ACC112 (cell line): ENCODE measurements at regions not wholly inside any gene's neighbourhood (a gene's known extent, or its start where the extent isn't known, plus 50 kb on each side); places are given as distances from the start of the nearest gene placed in this dataset.
A peak's percentile ranks its signal among the peaks of the same experiment; 100 is the strongest.
"Not testable (repeated sequence)": the region's sequence is repeated elsewhere in the genome, so short reads cannot be mapped to it uniquely, and the experiment has no call there.

ENCODE experiments used
- H2AFZ ChIP-seq: fragments of 200-600 bp; sonication (generic); one replicate; pipeline ENCODE4 v1.6.0; 2017; ENCODE audit warnings: antibody characterized with exemption, low read length; ENCODE audit not compliant: unreplicated experiment
- H3K27ac ChIP-seq: fragments of 200-600 bp; sonication (generic); 2 replicates; pipeline ENCODE4 v1.5.1; 2014; ENCODE audit warnings: low read depth, mild to moderate bottlenecking, antibody characterized with exemption, low read length, moderate library complexity
- H3K27me3 ChIP-seq: fragments of 200-600 bp; sonication (generic); 2 replicates; pipeline ENCODE4 v1.6.1; 2014; ENCODE audit warnings: mild to moderate bottlenecking, antibody characterized with exemption, low read length, moderate library complexity, mixed read lengths; ENCODE audit not compliant: insufficient read depth
- H3K36me3 ChIP-seq: fragments of 200-600 bp; sonication (generic); 2 replicates; pipeline ENCODE4 v1.6.1; 2016; ENCODE audit warnings: mild to moderate bottlenecking, antibody characterized with exemption, low read length, moderate library complexity, mixed read lengths; ENCODE audit not compliant: insufficient read depth
- H3K4me1 ChIP-seq: fragments of 200-600 bp; sonication (generic); one replicate; pipeline ENCODE4 v1.6.1; 2016; ENCODE audit warnings: low read length, mixed read lengths; ENCODE audit not compliant: insufficient read depth, unreplicated experiment, control insufficient read depth
- H3K4me3 ChIP-seq: fragments of 200-600 bp; sonication (generic); 2 replicates; pipeline ENCODE4 v1.5.1; 2014; ENCODE audit warnings: mild to moderate bottlenecking, low read depth, low read length
- H3K79me2 ChIP-seq: fragments of 200-600 bp; sonication (generic); one replicate; pipeline ENCODE4 v1.6.0; 2016; ENCODE audit warnings: low read length; ENCODE audit not compliant: control insufficient read depth, unreplicated experiment, insufficient read depth

- Histone ChIP-seq H3K79me2 (no peaks in the 10 kb centered on the region), H2AFZ (no peak overlapping the region), H3K27me3 (no peaks in the 10 kb centered on the region), H3K27ac (no peak overlapping the region), H3K4me3 (no peak overlapping the region), H3K36me3 (no peaks in the 10 kb centered on the region), H3K4me1 (peaks cover 7% of the 10 kb centered on the region)
Measured at GRCh38 chr16:85281181-85281580, 168.9 kb upstream of the CIBAR2 start.

DNA sequence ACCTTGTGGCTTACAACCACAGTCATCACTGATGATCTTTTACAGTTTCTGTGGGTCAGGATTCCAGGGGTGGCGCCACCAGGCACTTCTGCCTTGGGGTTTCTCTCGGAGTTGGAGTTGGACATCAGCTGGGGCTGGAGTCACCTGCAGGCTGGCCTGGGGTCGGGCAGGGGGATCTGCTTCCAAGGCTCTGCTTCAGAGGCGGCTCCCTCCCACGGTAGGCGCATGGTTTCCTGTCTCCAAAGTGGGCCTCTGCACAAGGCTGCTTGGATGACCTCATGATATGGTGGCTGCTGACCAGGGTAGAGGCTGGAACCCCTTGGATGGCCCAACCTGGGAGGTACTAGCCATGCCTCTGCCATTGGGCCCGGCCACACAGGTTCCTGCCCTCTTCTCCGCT is 170.6 kb upstream of the CIBAR2 start:
- H3K27me3 ChIP-seq, result no peaks in the 10 kb centered on the region
- no peak overlapping the region for H2AFZ ChIP-seq
- peaks cover 22% of the 10 kb centered on the region for H3K4me1 ChIP-seq
- H3K27ac ChIP-seq, result no peak overlapping the region
- H3K79me2 ChIP-seq, result no peaks in the 10 kb centered on the region
- no peak overlapping the region for H3K4me3 ChIP-seq
- H3K36me3 ChIP-seq, result no peaks in the 10 kb centered on the region

GRCh38 chr16:85283305-85284050 is 171.2 kb upstream of the CIBAR2 start:
- H2AFZ ChIP-seq, result no peak overlapping the region
- H3K27me3 ChIP-seq, result no peaks in the 10 kb centered on the region
- no peaks in the 10 kb centered on the region for H3K79me2 ChIP-seq
- H3K27ac ChIP-seq, result no peak overlapping the region
- H3K4me1 ChIP-seq, result peaks cover 22% of the 10 kb centered on the region
- no peak overlapping the region for H3K4me3 ChIP-seq
- H3K36me3 ChIP-seq, result no peaks in the 10 kb centered on the region

GRCh38 chr16:85284141-85284817 is 172.0 kb upstream of the CIBAR2 start:
- Histone ChIP-seq H3K79me2 (no peaks in the 10 kb centered on the region), H3K27me3 (no peaks in the 10 kb centered on the region), H2AFZ (no peak overlapping the region), H3K36me3 (no peaks in the 10 kb centered on the region), H3K27ac (no peak overlapping the region), H3K4me1 (peaks cover 22% of the 10 kb centered on the region), H3K4me3 (no peak overlapping the region)

GRCh38 chr16:85285681-85286065 is 173.4 kb upstream of the CIBAR2 start:
- Histone ChIP-seq H3K4me1 (peaks cover 22% of the 10 kb centered on the region), H3K4me3 (peak overlapping the region; percentile 47; the same call in 1 of the 2 replicates), H2AFZ (no peak overlapping the region), H3K79me2 (no peaks in the 10 kb centered on the region), H3K27ac (peak overlapping the region; percentile 22; the same call in 1 of the 2 replicates), H3K36me3 (no peaks in the 10 kb centered on the region), H3K27me3 (no peaks in the 10 kb centered on the region)

GRCh38 chr16:85286066-85286831 is 174.0 kb upstream of the CIBAR2 start:
- peaks cover 22% of the 10 kb centered on the region for H3K4me1 ChIP-seq
- peak overlapping the region; percentile 61 for H3K27ac ChIP-seq
- no peaks in the 10 kb centered on the region for H3K27me3 ChIP-seq
- peak overlapping the region; percentile 47 for H3K4me3 ChIP-seq
- H3K36me3 ChIP-seq, result no peaks in the 10 kb centered on the region
- H2AFZ ChIP-seq, result peak overlapping the region; percentile 14
- no peaks in the 10 kb centered on the region for H3K79me2 ChIP-seq

- H3K27me3 ChIP-seq, result no peaks in the 10 kb centered on the region
- peak overlapping the region; percentile 47 for H3K4me3 ChIP-seq
- H3K79me2 ChIP-seq, result no peaks in the 10 kb centered on the region
- peak overlapping the region; percentile 14 for H2AFZ ChIP-seq
- H3K27ac ChIP-seq, result peak overlapping the region; percentile 61
- peaks cover 22% of the 10 kb centered on the region for H3K4me1 ChIP-seq
- H3K36me3 ChIP-seq, result no peaks in the 10 kb centered on the region
Measured at GRCh38 chr16:85286951-85287814, 174.9 kb upstream of the CIBAR2 start.

GRCh38 chr16:85287815-85288109 is 175.5 kb upstream of the CIBAR2 start:
- not testable (repeated sequence) for H3K36me3 ChIP-seq, H2AFZ ChIP-seq, H3K79me2 ChIP-seq, H3K27me3 ChIP-seq, H3K4me3 ChIP-seq, H3K27ac ChIP-seq
- peaks cover 22% of the 10 kb centered on the region for H3K4me1 ChIP-seq

DNA sequence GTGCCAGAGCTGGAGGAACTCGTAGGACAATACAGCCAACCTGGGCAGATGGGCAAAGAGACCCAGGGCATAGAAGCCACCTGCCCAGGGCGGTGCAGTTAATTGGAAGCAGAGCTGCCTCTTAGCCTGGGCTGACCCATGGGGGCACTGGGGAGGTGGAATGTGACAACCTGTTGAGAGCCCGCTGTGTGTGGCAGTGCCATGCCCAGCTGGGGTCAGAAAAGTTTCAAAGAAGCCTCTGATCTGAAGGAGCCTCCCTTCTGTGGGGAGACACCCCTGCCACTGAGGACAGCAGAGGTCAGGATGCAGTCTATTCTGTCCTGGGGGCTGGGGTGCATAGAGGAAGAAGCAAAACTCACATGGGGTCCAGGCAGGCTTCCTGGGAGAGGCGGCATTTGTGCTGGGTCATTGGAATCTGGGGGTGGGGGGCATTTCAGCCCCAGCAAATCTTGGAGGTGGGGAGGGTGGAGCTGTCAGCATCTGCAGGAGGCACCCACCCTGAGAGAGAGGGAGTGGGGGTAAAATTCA is 176.1 kb upstream of the CIBAR2 start:
- no peaks in the 10 kb centered on the region for H3K79me2 ChIP-seq
- no peak overlapping the region for H3K4me3 ChIP-seq
- H3K27me3 ChIP-seq, result no peaks in the 10 kb centered on the region
- H2AFZ ChIP-seq, result no peak overlapping the region
- H3K4me1 ChIP-seq, result peaks cover 22% of the 10 kb centered on the region
- H3K27ac ChIP-seq, result no peak overlapping the region
- H3K36me3 ChIP-seq, result no peaks in the 10 kb centered on the region
